Thyroid gland (tissue), 4 donors: ENCODE measurements at regions not wholly inside any gene's neighbourhood (a gene's known extent, or its start where the extent isn't known, plus 50 kb on each side); places are given as distances from the start of the nearest gene placed in this dataset.

Source experiments
- POLR2A ChIP-seq, 2 donors: fragments of 450-650 bp; IDR thresholded peaks; one replicate each; pipeline ENCODE4 v1.6.1; 2017; ENCODE audit warnings: antibody characterized with exemption in 2 of 2, mild to moderate bottlenecking in 2 of 2, moderate library complexity in 1 of 2
- TF ChIP-seq, protein P1 (sequence below), 6 experiments: fragments of 200-600 bp in 3 of 6; fragments of 450-650 bp in 3 of 6; sonication (generic) in 3 of 6; IDR thresholded peaks; one replicate each; pipeline ENCODE4 v1.5.1; 2016 to 2019; ENCODE audit warnings: antibody characterized with exemption in 6 of 6, mild to moderate bottlenecking in 2 of 6, inconsistent platforms in 1 of 6, moderate library complexity in 1 of 6

DNA sequence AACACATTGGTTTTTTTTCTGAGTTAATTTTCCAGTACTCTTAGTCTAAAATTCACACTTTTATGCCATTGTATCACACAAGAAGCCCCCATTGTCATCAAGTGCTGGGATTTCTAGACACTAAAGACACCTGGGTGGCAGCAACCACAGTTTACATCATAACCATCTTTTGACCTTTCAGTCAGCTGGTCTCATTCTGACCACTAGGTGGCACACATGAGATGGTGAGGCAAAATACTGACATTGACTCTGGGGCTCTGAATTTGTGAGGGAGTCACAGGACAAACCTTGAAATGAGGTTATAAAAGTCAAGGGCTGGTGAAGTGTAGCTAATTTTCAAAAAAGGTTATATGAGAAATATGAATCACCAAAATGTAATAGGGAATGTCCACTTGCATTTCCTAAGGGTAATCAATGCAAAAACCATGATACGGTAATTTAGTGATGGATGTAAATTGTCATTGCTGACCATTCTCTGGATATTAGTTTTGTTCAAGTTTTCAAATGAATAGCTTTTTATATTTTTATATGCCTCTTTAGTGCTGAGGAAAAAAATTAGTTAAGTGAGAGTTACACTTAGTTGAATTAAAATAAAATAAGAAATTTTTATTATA lies 229.4 kb downstream of the DMAC1 start:
- TF ChIP-seq, protein P1, sequence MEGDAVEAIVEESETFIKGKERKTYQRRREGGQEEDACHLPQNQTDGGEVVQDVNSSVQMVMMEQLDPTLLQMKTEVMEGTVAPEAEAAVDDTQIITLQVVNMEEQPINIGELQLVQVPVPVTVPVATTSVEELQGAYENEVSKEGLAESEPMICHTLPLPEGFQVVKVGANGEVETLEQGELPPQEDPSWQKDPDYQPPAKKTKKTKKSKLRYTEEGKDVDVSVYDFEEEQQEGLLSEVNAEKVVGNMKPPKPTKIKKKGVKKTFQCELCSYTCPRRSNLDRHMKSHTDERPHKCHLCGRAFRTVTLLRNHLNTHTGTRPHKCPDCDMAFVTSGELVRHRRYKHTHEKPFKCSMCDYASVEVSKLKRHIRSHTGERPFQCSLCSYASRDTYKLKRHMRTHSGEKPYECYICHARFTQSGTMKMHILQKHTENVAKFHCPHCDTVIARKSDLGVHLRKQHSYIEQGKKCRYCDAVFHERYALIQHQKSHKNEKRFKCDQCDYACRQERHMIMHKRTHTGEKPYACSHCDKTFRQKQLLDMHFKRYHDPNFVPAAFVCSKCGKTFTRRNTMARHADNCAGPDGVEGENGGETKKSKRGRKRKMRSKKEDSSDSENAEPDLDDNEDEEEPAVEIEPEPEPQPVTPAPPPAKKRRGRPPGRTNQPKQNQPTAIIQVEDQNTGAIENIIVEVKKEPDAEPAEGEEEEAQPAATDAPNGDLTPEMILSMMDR (IDR thresholded peaks at IDR 0.05), result peak; percentile 25 to 70 (median 53)
- no peak for TF ChIP-seq POLR2A (IDR thresholded peaks at IDR 0.05)
